SH-SY5Y (cell line): ENCODE measurements at regions not wholly inside any gene's neighbourhood (a gene's known extent, or its start where the extent isn't known, plus 50 kb on each side); places are given as distances from the start of the nearest gene placed in this dataset.

Experiments used
- GATA2 ChIP-seq: IDR thresholded peaks from 2 replicates; pipeline ENCODE4 v1.6.1; 2011; ENCODE audit warnings: mild to moderate bottlenecking, low read depth, low read length
- GATA3 ChIP-seq: IDR thresholded peaks from 2 replicates; pipeline ENCODE4 v1.6.1; 2011; ENCODE audit warnings: low read depth, mild to moderate bottlenecking, low read length, moderate library complexity

DNA sequence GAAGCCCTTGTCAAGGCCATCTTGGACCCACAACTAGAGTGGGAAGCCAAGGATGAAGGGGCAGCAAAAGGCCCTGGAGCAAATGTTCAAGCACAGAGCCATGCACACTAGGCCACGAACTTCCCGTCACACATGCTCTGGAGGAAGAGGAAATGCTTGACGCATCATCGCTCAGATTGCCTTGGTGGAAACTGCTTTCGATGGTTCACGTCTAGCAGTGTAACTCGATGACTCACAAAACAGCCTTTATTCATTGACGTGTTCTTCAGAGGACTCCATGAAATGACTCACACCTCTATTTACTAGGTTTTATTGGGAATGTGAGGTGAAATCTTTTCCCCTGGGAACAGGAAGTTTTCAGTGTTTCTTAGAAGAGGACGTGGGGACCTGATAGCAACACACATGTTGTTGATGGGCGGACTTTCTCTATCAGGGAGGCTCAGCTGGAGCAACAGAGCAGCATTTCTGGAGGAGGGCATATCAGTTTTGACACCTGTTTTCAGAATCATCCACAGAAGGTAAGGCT lies 79.8 kb upstream of the FLT1 start:
- TF ChIP-seq GATA2 (no peak), GATA3 (no peak)
